Muscle of leg (tissue), 3 donors: ENCODE measurements at regions not wholly inside any gene's neighbourhood (a gene's known extent, or its start where the extent isn't known, plus 50 kb on each side); places are given as distances from the start of the nearest gene placed in this dataset.

Experiments
- DNase-seq: peaks from one replicate; pipeline ENCODE4 v3.0.0; 2013
- H3K27ac ChIP-seq: one replicate; pipeline ENCODE4 v1.5.1; 2013; ENCODE audit warnings: mild to moderate bottlenecking, low read length, control low read depth
- H3K27me3 ChIP-seq: one replicate; pipeline ENCODE4 v1.6.1; 2013; ENCODE audit warnings: low read length; ENCODE audit not compliant: control insufficient read depth, insufficient read depth
- H3K36me3 ChIP-seq: one replicate; pipeline ENCODE4 v1.6.1; 2013; ENCODE audit warnings: low read length; ENCODE audit not compliant: control insufficient read depth, insufficient read depth
- H3K4me1 ChIP-seq: one replicate; pipeline ENCODE4 v1.6.1; 2013; ENCODE audit warnings: low read length; ENCODE audit not compliant: control insufficient read depth, insufficient read depth
- H3K4me3 ChIP-seq: one replicate; pipeline ENCODE4 v1.5.1; 2013; ENCODE audit warnings: low read length, control low read depth
- H3K9me3 ChIP-seq: replicated peaks from 2 replicates; pipeline ENCODE4 v1.6.1; 2013; ENCODE audit warnings: low read depth, low read length; ENCODE audit not compliant: control insufficient read depth
- WGBS: methylation state at CpG from one replicate; pipeline ENCODE4 v1.1.5; 2013; ENCODE audit warnings: missing lambda C conversion rate; ENCODE audit not compliant: insufficient coverage; 5-methylcytosine and 5-hydroxymethylcytosine counted together

GRCh38 chr14:95431199-95432143 lies 85.0 kb downstream of the SYNE3 start:
- Histone ChIP-seq H3K27ac (no peak overlapping the region), H3K36me3 (peaks cover 62% of the 10 kb centered on the region), H3K9me3 (peaks cover 4% of the 10 kb centered on the region), H3K27me3 (no peaks in the 10 kb centered on the region), H3K4me3 (no peak overlapping the region), H3K4me1 (peaks cover 7% of the 10 kb centered on the region)
- peak; percentile 51 for DNase-seq
- 59% methylated on average over 11 of the region's 17 CpGs for WGBS

GRCh38 chr14:95428557-95428956 lies 87.9 kb downstream of the SYNE3 start:
- Histone ChIP-seq H3K36me3 (peaks cover 52% of the 10 kb centered on the region), H3K27me3 (no peaks in the 10 kb centered on the region), H3K4me3 (no peak overlapping the region), H3K27ac (no peak overlapping the region), H3K9me3 (no peaks in the 10 kb centered on the region), H3K4me1 (peaks cover 7% of the 10 kb centered on the region)
- DNase-seq: no peak
- WGBS: 90% methylated on average over 2 of the region's 4 CpGs

GRCh38 chr14:95426116-95426475 lies 90.4 kb downstream of the SYNE3 start:
- H3K4me1 ChIP-seq: no peaks in the 10 kb centered on the region
- no peak overlapping the region for H3K4me3 ChIP-seq
- WGBS: 89% methylated on average over 3 of the region's 6 CpGs
- H3K27me3 ChIP-seq: no peaks in the 10 kb centered on the region
- no peaks in the 10 kb centered on the region for H3K9me3 ChIP-seq
- no peak for DNase-seq
- H3K27ac ChIP-seq: no peak overlapping the region
- H3K36me3 ChIP-seq: peaks cover 52% of the 10 kb centered on the region

GRCh38 chr14:95425369-95426115 lies 90.9 kb downstream of the SYNE3 start:
- WGBS: 75% methylated on average over 4 of the region's 9 CpGs
- no peak overlapping the region for H3K4me3 ChIP-seq
- no peak for DNase-seq
- H3K27me3 ChIP-seq: no peaks in the 10 kb centered on the region
- H3K27ac ChIP-seq: no peak overlapping the region
- H3K9me3 ChIP-seq: no peaks in the 10 kb centered on the region
- H3K4me1 ChIP-seq: no peaks in the 10 kb centered on the region
- H3K36me3 ChIP-seq: peaks cover 50% of the 10 kb centered on the region

GRCh38 chr14:95424529-95424928 lies 91.9 kb downstream of the SYNE3 start:
- Histone ChIP-seq H3K27me3 (no peaks in the 10 kb centered on the region), H3K4me1 (no peaks in the 10 kb centered on the region), H3K9me3 (no peaks in the 10 kb centered on the region), H3K27ac (no peak overlapping the region), H3K36me3 (peaks cover 51% of the 10 kb centered on the region), H3K4me3 (no peak overlapping the region)
- DNase-seq: no peak
- 100% methylated on average over 4 of the region's 5 CpGs for WGBS

GRCh38 chr14:95421741-95422140 lies 94.7 kb downstream of the SYNE3 start:
- Histone ChIP-seq H3K27me3 (no peaks in the 10 kb centered on the region), H3K4me1 (no peaks in the 10 kb centered on the region), H3K36me3 (peaks cover 50% of the 10 kb centered on the region), H3K9me3 (no peaks in the 10 kb centered on the region), H3K4me3 (no peak overlapping the region), H3K27ac (no peak overlapping the region)
- 92% methylated on average over 5 of the region's 8 CpGs for WGBS
- no peak for DNase-seq

- H3K4me1 ChIP-seq: no peaks in the 10 kb centered on the region
- WGBS: 76% methylated on average over 2 of the region's 3 CpGs
- peaks cover 52% of the 10 kb centered on the region for H3K36me3 ChIP-seq
- no peak for DNase-seq
- no peaks in the 10 kb centered on the region for H3K27me3 ChIP-seq
- H3K4me3 ChIP-seq: no peak overlapping the region
- no peak overlapping the region for H3K27ac ChIP-seq
- H3K9me3 ChIP-seq: no peaks in the 10 kb centered on the region
Measured at GRCh38 chr14:95420060-95420459, 96.4 kb downstream of the SYNE3 start.

GRCh38 chr14:95419569-95419968 lies 96.9 kb downstream of the SYNE3 start:
- no peak for DNase-seq
- Histone ChIP-seq H3K9me3 (no peaks in the 10 kb centered on the region), H3K4me3 (no peak overlapping the region), H3K36me3 (peaks cover 52% of the 10 kb centered on the region), H3K27ac (no peak overlapping the region), H3K27me3 (no peaks in the 10 kb centered on the region), H3K4me1 (no peaks in the 10 kb centered on the region)
- WGBS: 93% methylated on average over 4 of the region's 4 CpGs

GRCh38 chr14:95418858-95419257 lies 97.6 kb downstream of the SYNE3 start:
- no peaks in the 10 kb centered on the region for H3K9me3 ChIP-seq
- WGBS: 90% methylated on average over 2 of the region's 3 CpGs

GRCh38 chr14:95417492-95417891 lies 97.8 kb upstream of the CLMN start:
- DNase-seq: no peak
- Histone ChIP-seq H3K27me3 (no peaks in the 10 kb centered on the region), H3K9me3 (no peaks in the 10 kb centered on the region), H3K4me1 (no peaks in the 10 kb centered on the region), H3K27ac (no peak overlapping the region), H3K4me3 (no peak overlapping the region), H3K36me3 (peaks cover 45% of the 10 kb centered on the region)
- 82% methylated on average over 5 of the region's 7 CpGs for WGBS

More at GRCh38 chr14:95418858-95419257, 97.6 kb downstream of the SYNE3 start:
- no peak for DNase-seq
- H3K4me1 ChIP-seq: no peaks in the 10 kb centered on the region
- H3K4me3 ChIP-seq: no peak overlapping the region
- H3K27ac ChIP-seq: no peak overlapping the region
- H3K36me3 ChIP-seq: peaks cover 49% of the 10 kb centered on the region
- H3K27me3 ChIP-seq: no peaks in the 10 kb centered on the region
